GM23248 (cell line): ENCODE measurements at regions not wholly inside any gene's neighbourhood (a gene's known extent, or its start where the extent isn't known, plus 50 kb on each side); places are given as distances from the start of the nearest gene placed in this dataset.

Experiments used
- EZH2 ChIP-seq: fragments of 200-600 bp; sonication (generic); IDR thresholded peaks from 2 replicates; pipeline ENCODE4 v1.6.1; 2018; ENCODE audit warnings: antibody characterized with exemption, mild to moderate bottlenecking; ENCODE audit not compliant: insufficient read depth, poor library complexity, severe bottlenecking
- EZH2phosphoT487 ChIP-seq: fragments of 200-600 bp; sonication (generic); IDR thresholded peaks from 2 replicates; pipeline ENCODE4 v1.6.1; 2018; ENCODE audit warnings: antibody characterized with exemption, moderate library complexity, mild to moderate bottlenecking, low read depth; ENCODE audit not compliant: insufficient read depth

GRCh38 chr5:121164632-121165031 lies 687.0 kb upstream of the FTMT start:
- TF ChIP-seq EZH2 (no peak), EZH2phosphoT487 (no peak)
